Activated CD8-positive, alpha-beta memory T cell treated with anti-CD3 and anti-CD28 coated beads for 36 hours (primary cell): ENCODE measurements at regions not wholly inside any gene's neighbourhood (a gene's known extent, or its start where the extent isn't known, plus 50 kb on each side); places are given as distances from the start of the nearest gene placed in this dataset.

ENCODE experiments used
- CTCF ChIA-PET: fragments of 350-600 bp; sonication (Branson Sonifier 250); formaldehyde crosslinking; loops from one replicate; lab custom pipeline; 2021; ENCODE audit warnings: antibody characterized with exemption; lab: Charles Lee
- POLR2A ChIA-PET: fragments of 350-600 bp; sonication (Branson Sonifier 250); formaldehyde crosslinking; loops from one replicate; lab custom pipeline; 2021; ENCODE audit warnings: antibody characterized with exemption; lab: Charles Lee

DNA sequence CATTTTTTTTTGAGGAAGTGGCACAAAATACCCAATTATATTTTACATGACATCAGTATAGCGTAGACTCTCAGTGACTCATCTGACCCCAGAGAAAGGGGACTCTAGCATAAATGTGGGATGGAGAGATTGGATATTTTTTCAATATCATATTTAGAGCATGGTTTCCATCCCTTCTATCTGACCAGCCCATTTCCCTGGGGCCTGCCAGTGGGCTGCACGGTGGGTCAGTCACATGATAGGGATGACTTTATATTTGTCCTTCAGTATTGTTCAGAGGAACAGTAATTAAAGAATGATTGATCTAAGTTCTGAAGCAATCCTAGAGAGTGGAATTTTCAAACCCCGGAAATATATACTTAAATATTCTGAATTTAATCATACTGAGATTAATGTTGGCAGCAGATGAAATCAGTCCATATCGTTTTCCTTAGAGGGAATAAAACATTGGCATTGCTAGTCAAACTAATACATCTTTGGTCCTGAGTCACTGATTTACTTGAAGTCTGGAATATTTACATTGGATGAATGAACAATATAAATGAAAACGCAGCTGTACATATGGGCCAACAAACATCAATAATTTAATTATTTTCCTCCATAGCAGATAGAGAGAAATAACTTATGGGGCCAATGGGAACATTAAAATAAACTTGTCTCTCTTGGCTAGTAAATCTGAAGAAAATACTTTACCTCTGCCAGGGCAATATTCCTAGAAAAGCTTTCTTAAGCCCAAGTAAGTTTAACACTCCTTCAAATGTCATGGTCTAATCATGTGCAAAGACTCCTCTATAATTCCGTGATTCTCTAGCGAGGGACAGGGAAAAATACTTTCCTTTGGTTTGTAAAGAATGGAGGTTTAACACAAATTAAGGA, 563.6 kb upstream of the PKDCC start:
- POLR2A ChIA-PET, result no interaction called here
- CTCF ChIA-PET, result no interaction called here

DNA sequence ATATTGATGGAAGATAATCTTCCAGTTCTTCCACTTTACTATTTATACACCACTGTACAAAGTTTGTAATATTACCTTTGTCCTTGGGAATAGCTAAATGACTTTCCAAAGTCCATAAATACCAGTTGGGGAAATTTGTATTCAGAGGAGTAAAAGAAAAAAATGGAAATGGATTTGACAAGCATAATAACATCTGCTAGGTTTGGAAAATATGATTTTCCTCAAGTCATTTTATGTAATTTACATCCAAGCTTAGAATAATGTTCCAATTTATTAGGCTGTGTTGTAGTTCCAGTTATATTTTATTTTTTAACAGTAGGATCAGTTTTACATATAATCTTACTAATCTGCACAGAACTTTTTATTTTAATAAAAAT, 563.0 kb upstream of the PKDCC start:
- ChIA-PET POLR2A (no interaction called here), CTCF (no interaction called here)

DNA sequence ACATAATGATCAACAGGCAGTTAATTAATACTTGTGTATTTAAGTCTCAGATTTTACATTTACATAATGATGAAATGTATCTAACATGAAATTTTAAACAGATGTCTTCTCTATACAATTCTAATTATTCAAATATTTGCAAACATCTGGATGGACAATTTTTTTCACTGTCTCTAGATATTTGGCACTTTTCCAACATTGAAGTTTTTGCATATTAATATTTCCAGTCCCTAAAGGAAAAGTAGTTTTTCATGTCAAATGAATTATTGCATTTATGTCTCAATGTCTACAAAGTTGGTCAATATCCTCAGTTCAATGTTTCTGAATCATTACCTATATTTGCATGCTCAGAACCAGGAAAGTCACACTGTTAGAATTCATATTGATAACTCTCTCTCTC, 560.9 kb upstream of the PKDCC start:
- ChIA-PET POLR2A (no interaction called here), CTCF (no interaction called here)

DNA sequence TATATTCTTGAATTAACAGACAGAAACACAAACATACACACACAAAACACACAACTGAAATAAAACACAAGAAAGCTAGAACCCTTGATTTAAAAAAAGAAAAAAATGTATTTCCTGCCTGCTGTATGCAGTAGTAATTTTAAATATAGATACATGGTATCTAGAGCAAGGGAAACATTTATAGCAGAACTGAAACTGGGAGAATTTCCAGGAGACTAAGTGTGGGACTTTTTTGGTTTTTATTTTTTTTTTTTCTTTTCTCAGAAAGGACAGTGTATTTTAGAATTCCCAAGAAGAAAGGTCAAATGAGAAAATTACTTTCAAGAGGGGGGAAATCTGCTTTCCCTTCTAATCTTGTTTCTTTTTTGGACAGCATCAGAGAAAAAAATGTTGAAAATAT, 558.9 kb upstream of the PKDCC start:
- ChIA-PET POLR2A (no interaction called here), CTCF (no interaction called here)

DNA sequence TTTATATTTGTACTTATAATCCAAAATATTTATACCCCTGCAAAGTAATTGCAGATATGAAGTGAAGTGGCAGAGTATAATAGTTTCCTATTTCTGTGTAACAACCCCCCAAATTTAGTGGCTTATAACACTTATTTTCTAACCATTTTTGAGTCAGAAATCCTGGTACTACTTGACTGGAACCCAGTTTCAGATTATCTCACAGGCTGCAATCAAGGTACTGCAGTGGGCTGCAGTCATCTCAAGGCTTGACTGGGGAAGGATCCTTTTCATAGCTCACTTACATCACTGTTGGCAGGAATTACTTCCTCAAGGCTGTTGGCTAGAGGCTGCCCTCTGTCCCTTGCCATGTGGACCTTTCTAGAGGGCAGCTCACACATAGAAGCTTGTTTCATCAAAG, 558.2 kb upstream of the PKDCC start:
- POLR2A ChIA-PET, result no interaction called here
- CTCF ChIA-PET, result no interaction called here

DNA sequence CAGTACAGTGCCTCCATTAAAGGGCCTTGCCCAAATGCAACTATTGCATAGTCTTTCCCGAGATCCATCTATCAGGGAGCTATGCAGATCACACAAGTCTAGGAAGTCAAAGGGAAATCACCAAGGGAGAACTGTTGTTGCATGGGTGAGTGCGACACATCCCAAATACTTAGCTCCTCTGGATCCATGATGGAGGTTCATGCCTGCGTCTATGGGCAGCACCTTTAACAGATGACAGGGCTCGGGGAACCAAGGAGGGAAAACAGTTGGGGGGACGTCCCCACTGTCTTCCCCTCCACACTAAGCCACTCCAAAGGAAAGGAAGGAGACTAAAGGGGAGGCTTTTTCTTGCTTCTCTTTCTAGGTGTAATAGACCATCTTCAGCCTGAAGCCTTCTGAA, 552.8 kb upstream of the PKDCC start:
- ChIA-PET POLR2A (no interaction called here), CTCF (no interaction called here)

DNA sequence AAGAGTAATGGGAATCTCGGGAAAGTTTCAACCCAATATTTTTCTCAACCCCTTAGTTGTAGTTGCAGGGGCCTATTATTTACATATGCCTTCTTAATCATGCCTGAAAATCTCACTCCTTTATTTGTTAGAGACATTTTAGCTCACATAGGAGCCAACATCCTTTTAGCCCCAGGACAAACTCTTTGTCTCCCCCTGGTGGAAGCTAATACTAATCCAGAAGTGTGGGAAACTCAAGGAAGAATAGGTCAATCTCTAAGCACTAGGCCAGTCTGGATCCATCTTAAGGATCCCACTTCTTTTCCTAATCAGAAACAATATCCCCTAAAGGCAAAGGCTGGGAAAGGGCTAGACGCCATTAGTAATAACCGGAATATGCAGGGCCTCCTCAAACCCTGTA, 550.9 kb upstream of the PKDCC start:
- ChIA-PET POLR2A (no interaction called here), CTCF (no interaction called here)

DNA sequence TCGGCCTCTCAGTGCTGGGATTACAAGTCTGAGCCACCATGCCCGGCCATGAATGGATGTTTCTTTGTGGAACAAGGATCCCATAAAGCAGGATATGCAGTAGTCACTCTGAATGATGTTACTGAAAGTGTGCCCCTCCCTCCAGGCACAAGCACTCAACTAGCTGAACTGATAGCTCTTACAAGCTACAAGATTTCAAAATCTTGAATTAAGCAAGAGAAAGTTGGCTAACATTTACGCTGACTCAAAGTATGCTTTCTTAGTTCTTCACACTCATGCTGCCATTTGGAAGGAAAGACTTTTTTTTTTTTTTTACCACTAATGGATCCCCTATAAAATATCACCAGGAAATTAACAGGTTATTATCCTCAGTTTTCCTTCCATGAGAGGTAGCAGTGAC, 549.0 kb upstream of the PKDCC start:
- ChIA-PET POLR2A (no interaction called here), CTCF (interaction anchor here (0.7 kb wide), 1 partner anchor 96 kb away, joined by 3 read pairs; no protein-coding TSS in a partner anchor)

DNA sequence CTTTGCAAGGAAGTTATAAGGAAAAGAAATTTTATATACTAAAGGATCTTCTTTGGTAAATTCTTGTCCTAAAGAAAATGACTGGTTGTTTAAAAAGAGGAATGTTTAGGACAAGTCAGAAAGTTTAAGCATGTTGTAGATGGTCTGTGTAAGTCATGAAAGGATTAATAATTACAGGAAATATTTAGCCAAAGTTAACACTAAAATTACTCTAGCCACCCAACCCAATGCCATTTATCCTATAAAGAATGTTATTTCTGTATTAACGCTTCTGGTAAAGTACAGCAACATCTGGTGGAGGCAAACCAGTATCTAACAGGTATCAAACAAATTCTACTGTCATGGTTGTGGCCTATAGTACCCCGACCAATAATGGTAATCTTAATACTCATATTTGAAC, 546.9 kb upstream of the PKDCC start:
- POLR2A ChIA-PET, result no interaction called here
- CTCF ChIA-PET, result no interaction called here

DNA sequence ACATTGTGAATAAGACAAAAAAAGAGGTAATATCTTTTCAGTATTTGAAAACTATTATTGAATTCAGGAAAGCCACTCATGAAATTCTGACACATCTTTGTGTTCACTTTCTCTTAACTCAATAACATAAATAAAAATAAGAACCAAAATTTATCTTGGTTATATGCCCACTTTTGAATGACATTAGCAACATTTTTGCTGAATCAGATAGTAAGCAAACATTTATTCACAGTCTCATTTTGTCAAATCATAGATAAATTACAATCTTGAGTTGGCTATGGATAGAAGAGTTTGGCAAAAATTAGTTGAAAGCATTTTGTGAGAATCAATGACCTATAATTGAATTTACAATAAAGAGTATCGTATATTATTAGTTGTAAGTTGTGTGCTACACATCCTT, 545.1 kb upstream of the PKDCC start:
- ChIA-PET CTCF (no interaction called here), POLR2A (no interaction called here)

DNA sequence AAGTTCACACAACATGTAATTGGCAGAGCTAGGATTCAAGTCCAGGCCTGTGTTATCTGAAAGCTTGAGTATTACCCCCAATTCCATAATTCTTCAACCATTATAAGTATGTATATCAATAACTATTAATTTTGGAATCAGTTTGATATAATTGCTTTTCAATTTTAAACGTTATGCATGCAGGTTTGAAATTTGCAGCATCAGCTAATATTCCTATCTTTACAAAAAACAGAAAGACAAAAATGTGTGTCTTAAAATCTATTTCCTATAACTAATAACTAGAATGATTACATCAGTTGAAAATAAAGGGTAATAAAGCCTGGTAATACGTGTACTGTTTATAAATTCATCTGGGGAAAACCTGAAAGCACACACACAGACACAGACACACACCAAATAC, 543.3 kb upstream of the PKDCC start:
- POLR2A ChIA-PET, result no interaction called here
- CTCF ChIA-PET, result no interaction called here

DNA sequence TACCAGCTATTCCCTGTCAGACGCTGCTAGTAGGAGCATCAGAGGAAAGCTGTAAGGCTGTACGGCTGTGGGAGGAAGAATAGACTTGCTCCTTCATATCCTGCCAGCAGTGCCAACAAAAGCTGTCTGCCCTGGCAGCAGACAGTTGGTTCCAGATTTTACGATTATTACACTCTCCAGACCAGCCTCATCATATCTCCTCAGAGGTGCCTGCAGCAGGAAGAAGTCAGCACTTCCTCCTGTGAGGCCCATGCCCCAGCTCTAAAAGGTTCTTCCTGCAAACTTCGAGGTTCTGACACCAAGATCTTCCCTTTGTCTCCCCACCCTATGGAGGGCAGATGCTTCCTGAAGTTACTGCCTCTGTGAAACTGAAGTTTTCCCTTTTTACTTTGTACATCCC, 537.7 kb upstream of the PKDCC start:
- POLR2A ChIA-PET, result no interaction called here
- CTCF ChIA-PET, result no interaction called here

DNA sequence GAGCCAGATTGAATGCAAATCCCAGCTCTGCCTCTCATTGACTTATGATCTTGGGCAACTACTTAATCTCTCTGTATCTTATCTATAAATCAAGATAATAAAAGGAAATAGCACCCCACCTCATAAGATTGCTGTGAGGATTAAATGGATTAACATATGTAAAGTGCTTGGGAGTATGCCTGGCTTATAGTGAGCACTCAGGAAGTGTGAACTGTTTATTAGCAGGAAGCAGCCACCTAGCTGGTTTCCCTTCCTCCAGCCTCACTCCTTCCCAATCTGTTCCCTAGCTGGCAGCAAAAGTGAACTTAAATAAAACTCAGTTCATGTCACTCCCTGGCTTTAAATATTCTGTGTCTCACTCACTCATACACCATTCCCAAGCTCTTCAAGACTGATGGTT, 526.6 kb upstream of the PKDCC start:
- ChIA-PET CTCF (no interaction called here), POLR2A (no interaction called here)

DNA sequence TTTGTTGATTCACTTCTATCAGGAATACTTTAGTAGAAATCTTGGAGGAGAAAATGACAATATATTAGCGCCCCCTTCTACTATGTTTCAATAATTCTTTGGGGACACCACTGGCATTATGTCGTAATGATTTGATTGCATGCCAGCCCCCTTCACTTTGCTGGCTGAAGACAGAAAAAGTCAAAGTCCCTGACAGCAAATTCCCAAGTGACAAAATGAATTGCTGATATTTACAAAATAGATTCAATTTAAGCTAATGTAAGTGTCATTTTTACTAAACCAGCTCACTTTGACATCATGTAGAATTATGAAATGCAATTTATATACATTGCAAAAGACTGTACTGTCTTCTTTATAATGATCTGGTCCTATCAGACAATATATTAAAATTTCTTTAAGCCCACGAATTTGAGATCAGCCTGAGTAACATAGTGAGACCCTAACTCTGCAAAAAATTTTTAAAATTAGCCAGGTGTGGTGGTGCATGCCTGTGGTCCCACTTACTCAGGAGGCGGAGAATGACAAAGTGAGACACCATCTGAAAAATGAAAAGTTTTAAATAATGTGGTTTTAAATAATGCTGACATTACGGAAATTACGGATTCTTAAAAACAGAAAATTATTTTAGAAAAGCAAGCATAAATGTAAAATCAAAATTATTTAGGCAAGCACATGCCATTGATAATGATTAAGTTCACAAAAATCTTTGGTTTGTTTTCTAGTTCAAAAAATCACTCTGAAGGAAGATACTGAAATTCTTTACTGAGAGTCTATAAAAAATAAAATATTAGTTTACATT, 520.1 kb upstream of the PKDCC start:
- CTCF ChIA-PET, result no interaction called here
- POLR2A ChIA-PET, result no interaction called here

DNA sequence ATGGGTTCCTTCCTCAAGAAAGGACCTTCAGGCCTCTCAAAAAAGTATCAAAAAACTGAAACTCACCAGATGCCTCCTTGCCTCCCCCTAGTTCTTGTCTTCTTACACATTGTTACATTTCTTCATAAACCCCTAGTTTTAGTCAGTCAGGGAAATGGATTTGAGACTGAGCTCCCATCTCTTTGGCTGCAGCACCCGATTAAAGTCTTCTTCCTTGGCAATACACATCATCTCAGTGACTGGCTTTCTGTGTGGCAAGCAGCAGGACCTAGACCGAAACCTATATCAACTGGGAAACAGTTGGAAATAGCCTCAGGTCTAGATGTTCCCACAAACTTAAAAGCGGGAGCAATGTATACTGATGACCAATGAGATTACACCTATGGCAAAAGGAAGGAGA, 512.2 kb upstream of the PKDCC start:
- CTCF ChIA-PET, result no interaction called here
- POLR2A ChIA-PET, result no interaction called here

DNA sequence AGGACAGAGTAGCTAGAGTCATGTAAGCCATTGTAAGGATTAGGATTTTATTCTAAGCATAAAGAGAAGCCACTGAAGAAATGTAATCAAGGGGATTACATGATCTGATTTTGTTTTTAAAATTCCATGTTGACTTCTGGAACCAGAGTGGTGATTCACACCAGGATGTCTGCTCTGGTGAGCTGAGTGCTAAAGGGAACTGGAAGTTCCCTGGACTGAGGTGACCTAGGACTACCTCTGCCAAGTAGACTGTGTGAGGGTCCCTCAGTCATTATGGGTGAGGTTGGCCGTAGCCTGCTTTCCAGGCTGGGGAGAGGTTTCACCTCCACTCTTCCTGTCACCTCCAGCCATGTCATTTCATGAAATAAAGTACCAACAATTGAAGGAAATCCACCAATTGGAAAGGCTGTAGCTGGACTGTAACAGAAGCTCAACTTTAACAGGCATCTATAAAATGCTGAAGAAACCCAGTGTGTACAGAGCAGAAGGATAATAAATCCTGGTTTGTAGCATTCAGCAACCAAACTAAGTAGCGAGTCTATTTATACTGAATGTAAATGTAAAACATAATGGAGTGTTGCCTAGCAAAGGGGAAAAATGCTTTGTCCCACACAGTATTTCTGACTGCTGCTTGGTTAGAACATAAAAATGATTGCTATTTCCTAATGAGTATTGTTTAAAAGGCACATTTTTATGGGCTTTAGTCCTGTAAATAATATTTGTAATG, 507.4 kb upstream of the PKDCC start:
- POLR2A ChIA-PET, result no interaction called here
- CTCF ChIA-PET, result no interaction called here

DNA sequence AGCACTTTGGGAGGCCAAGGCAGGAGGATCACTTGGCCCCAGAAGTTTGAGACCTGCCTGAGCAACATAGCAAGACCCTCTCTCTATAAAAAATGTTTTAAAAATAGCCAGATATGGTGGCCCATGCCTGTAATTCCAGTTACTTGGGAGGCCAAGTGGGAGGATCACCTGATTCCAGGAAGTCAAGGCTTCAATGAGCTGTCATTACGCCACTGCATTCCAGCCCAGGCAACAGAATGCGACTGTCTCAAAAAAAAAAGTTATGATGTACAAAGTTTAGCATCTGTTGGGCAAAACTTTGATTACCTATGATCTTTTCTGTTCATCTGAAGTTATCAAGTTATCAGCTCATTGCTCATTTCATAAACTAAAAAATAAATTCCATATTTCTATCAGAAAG, 504.1 kb upstream of the PKDCC start:
- CTCF ChIA-PET, result no interaction called here
- POLR2A ChIA-PET, result no interaction called here

DNA sequence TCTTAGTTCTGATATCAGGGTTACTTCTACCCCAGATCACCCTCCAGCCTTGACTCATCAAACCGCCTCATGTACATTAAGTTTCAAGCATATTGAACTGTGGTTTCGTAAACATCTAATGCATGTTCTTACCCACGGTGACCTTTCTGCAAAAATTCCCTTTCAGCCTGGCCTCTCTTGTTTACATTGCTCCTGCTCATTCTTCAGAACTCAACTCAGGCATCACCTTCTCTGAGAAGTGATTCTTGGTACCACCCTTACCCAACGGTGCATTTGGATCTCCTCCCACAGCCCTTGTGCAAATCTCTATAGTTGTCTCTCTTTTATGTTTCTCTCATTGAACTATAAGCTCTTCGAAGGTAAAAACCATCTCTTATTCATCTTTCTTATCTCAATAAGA, 503.1 kb upstream of the PKDCC start:
- POLR2A ChIA-PET, result no interaction called here
- CTCF ChIA-PET, result interaction anchor here (0.6 kb wide), 1 partner anchor 68 kb away, joined by 3 read pairs; no protein-coding TSS in a partner anchor

DNA sequence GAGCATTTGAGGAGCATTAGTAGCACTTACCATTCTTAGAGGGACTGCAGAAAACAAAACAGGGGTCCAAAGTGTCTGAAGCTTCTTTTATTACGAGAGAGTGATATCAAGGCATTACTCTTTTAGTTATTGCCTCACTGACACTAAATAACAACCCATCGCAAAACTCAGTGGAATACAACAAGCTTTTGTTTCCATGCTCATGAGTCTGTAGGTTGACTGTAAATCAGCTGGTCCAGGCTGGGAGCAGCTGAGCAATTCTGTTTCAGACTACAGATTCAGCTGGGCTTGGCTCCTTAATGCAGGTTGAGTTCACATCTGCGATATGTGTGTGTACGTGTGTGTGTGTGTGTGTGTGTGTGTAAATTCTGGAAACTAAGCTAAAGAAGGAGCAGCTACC, 501.8 kb upstream of the PKDCC start:
- CTCF ChIA-PET, result no interaction called here
- POLR2A ChIA-PET, result no interaction called here

DNA sequence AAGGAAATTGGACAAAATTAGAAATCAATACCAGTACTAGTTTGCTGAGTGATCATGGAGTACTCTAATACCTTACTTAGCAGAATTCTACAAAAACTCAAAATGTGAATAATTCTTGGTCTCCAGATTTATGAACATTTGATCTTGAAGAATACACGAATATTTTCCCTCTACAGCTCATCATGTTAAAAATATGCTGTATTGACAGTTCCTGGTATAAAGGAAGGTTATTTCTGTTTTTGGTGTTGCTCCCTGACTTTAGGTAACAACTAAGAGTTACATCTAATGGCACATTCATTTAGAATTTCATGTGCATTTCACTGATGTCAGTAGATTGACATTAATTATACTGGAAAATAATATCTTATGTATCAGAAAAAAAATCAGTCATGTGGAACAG, 479.2 kb upstream of the PKDCC start:
- CTCF ChIA-PET, result no interaction called here
- POLR2A ChIA-PET, result no interaction called here
